ENCODE measurements at regions not wholly inside any gene's neighbourhood (a gene's known extent, or its start where the extent isn't known, plus 50 kb on each side); places are given as distances from the start of the nearest gene placed in this dataset.

- no peaks in the 10 kb centered on the region for H3K27me3 ChIP-seq (ENCODE audit: insufficient read depth, poor library complexity, severe bottlenecking)
- no peak overlapping the region for H3K27ac ChIP-seq (replicated peaks)
- H3K4me3 ChIP-seq (replicated peaks; ENCODE audit: insufficient read depth, low read length) = no peak overlapping the region
- no peak for DNase-seq (ENCODE audit: low read depth in 1 of 2, low spot score in 1 of 2)
- TF ChIP-seq REST (IDR thresholded peaks at IDR 0.05; ENCODE audit: insufficient replicate concordance, low read depth) = no peak
- no peak for TF ChIP-seq CTCF (IDR thresholded peaks at IDR 0.05; ENCODE audit: insufficient read depth, low read length)
- no peak for TF ChIP-seq SPI1 (IDR thresholded peaks at IDR 0.05; ENCODE audit: borderline replicate concordance, low read depth)
- TF ChIP-seq POLR2AphosphoS5 (IDR thresholded peaks at IDR 0.05; ENCODE audit: low read depth) = no peak
- no peak for TF ChIP-seq GABPA (IDR thresholded peaks at IDR 0.05; ENCODE audit: low read depth)
These were observed 1989.8 kb upstream of the TENM3 start for GRCh38 chr4:180253419-180253818.

DNA sequence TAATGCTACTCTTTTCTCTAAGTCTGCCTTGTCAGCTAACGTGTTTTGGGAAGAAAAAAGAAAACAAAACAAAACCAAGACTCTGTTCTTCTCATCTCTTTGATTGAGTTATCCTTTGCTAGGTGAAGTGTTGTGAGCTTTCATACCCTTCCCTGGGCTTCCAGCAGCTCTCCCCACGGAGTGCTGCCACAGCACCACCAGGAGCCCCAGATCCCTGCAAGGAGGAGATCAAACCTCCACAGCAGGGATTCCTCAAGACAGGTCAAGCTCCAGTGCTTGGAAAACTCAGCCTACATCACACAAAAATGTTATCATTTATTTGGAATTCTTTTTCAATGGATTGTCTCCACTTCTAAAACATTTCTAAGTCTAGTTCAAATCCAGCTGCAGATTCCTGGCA, 1981.9 kb upstream of the TENM3 start:
- H3K4me3 ChIP-seq (replicated peaks; ENCODE audit: insufficient read depth, low read length) = no peak overlapping the region
- TF ChIP-seq REST (IDR thresholded peaks at IDR 0.05; ENCODE audit: insufficient replicate concordance, low read depth) (no peak), CTCF (IDR thresholded peaks at IDR 0.05; ENCODE audit: insufficient read depth, low read length) (no peak), SPI1 (IDR thresholded peaks at IDR 0.05; ENCODE audit: borderline replicate concordance, low read depth) (no peak), GABPA (IDR thresholded peaks at IDR 0.05; ENCODE audit: low read depth) (no peak), POLR2AphosphoS5 (IDR thresholded peaks at IDR 0.05; ENCODE audit: low read depth) (no peak)
- no peak for DNase-seq (ENCODE audit: low read depth in 1 of 2, low spot score in 1 of 2)

DNA sequence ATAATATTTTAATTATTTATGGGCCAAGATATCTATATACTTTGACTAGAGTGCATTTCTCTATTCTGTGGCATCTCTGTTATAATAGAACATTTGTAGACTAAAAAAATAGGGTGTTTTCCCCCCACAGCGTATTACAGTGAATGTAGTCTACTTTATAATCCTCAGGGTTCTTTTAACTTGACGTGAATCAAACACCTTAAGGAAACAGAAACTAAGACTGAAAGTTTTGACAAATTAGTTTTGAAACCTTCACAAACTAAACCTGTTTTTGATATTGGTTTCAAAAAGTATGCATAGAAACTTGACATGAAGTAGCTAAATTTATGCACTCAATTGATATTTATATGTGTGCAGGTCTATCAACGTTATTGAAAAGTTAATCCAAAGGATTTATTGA, 1963.1 kb upstream of the TENM3 start:
- Histone ChIP-seq H3K27ac (replicated peaks) (no peak overlapping the region), H3K4me3 (replicated peaks; ENCODE audit: insufficient read depth, low read length) (no peak overlapping the region), H3K27me3 (ENCODE audit: insufficient read depth, poor library complexity, severe bottlenecking) (no peaks in the 10 kb centered on the region)
- TF ChIP-seq GABPA (IDR thresholded peaks at IDR 0.05; ENCODE audit: low read depth) (no peak), POLR2AphosphoS5 (IDR thresholded peaks at IDR 0.05; ENCODE audit: low read depth) (no peak), CTCF (IDR thresholded peaks at IDR 0.05; ENCODE audit: insufficient read depth, low read length) (no peak), REST (IDR thresholded peaks at IDR 0.05; ENCODE audit: insufficient replicate concordance, low read depth) (no peak), SPI1 (IDR thresholded peaks at IDR 0.05; ENCODE audit: borderline replicate concordance, low read depth) (no peak)
- no peak for DNase-seq (ENCODE audit: low read depth in 1 of 2, low spot score in 1 of 2)

More for the DNA sequence above, 1981.9 kb upstream of the TENM3 start:
- Histone ChIP-seq H3K27ac (replicated peaks) (no peak overlapping the region), H3K27me3 (ENCODE audit: insufficient read depth, poor library complexity, severe bottlenecking) (no peaks in the 10 kb centered on the region)

Measured in HL-60 (cell line).